Body of pancreas (tissue), 4 donors: ENCODE measurements at regions not wholly inside any gene's neighbourhood (a gene's known extent, or its start where the extent isn't known, plus 50 kb on each side); places are given as distances from the start of the nearest gene placed in this dataset.

Experiments
- ATAC-seq: fragments of 150-250 bp; one replicate; pipeline ENCODE4 v1.9.1; 2016
- DNase-seq, 4 donors: peaks; one replicate each; pipeline ENCODE4 v3.0.0-alpha.2; 2019
- H3K27ac ChIP-seq, 4 donors: fragments of 200-600 bp; sonication (generic); 1 replicate in 3 of 4; 2 replicates in 1 of 4; pipeline versions ENCODE4 v1.5.1 to v1.6.1; 2016 to 2019; ENCODE audit warnings: mild to moderate bottlenecking in 1 of 4, mixed read lengths in 1 of 4, moderate library complexity in 1 of 4
- H3K27me3 ChIP-seq, 2 donors: fragments of 200-600 bp; sonication (generic); one replicate each; pipeline ENCODE4 v1.6.0; 2016; ENCODE audit warnings: mild to moderate bottlenecking in 1 of 2
- H3K36me3 ChIP-seq, 2 donors: fragments of 200-600 bp; sonication (generic); replicated peaks in 1 of 2; 2 replicates each; pipeline ENCODE4 v1.5.1; 2016; ENCODE audit warnings: low read depth in 2 of 2; ENCODE audit not compliant: insufficient read depth in 1 of 2
- H3K4me1 ChIP-seq: fragments of 200-600 bp; sonication (generic); one replicate; pipeline ENCODE4 v1.6.0; 2016
- H3K4me3 ChIP-seq, 2 donors: fragments of 200-600 bp; sonication (generic); 1 replicate in 1 of 2; 2 replicates in 1 of 2; pipeline ENCODE4 v1.5.1; 2016 to 2019
- H3K9me3 ChIP-seq, 3 donors: fragments of 200-600 bp; sonication (generic); 1 replicate in 2 of 3; 2 replicates in 1 of 3; pipeline ENCODE4 v1.5.1; 2016
- POLR2A ChIP-seq, 3 donors: fragments of 450-650 bp; IDR thresholded peaks; one replicate each; pipeline ENCODE4 v1.6.1; 2016; ENCODE audit warnings: antibody characterized with exemption in 3 of 3, mild to moderate bottlenecking in 2 of 3
- WGBS, 2 donors: methylation state at CpG; one replicate each; pipeline ENCODE4 v1.1.5; 2017; 5-methylcytosine and 5-hydroxymethylcytosine counted together
- intact Hi-C: fragments of 100-400 bp; cut with DNase I; formaldehyde crosslinking; loops from one replicate; pipeline ENCODE4 v1.15.1; 2023
- TF ChIP-seq, protein P1 (sequence below), 7 experiments: fragments of 450-650 bp in 4 of 7; fragments of 200-600 bp in 3 of 7; sonication (generic) in 3 of 7; IDR thresholded peaks; one replicate each; pipeline ENCODE4 v1.5.1; 2016 to 2019; ENCODE audit warnings: antibody characterized with exemption in 7 of 7

DNA sequence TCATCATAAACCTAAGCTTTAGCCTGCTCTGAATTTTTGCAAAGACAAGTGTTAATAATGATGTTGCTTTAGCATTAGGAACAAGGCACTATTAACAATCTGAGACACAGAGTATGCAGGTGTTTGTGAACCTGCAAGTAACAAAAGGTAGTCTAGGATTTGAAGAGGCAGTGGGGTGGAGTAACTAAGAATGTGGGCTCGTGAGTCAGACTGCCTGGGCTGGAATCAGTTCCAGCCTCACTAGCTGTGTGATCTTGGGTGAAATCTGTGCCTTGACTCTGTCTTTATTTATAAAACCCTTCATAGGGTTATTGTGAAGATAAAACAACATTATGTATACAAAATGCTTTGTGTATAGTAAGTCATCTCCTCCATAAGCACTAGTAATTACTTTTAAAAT lies 610.6 kb upstream of the CFAP20DC start:
- ATAC-seq (no peak), DNase-seq (no peak)
- Histone ChIP-seq H3K4me3 (no peak overlapping the region), H3K27ac (no peak overlapping the region), H3K36me3 (no peaks in the 10 kb centered on the region), H3K4me1 (peaks cover 8% of the 10 kb centered on the region), H3K9me3 (no peaks in the 10 kb centered on the region), H3K27me3 (no peaks in the 10 kb centered on the region)
- TF ChIP-seq, protein P1, sequence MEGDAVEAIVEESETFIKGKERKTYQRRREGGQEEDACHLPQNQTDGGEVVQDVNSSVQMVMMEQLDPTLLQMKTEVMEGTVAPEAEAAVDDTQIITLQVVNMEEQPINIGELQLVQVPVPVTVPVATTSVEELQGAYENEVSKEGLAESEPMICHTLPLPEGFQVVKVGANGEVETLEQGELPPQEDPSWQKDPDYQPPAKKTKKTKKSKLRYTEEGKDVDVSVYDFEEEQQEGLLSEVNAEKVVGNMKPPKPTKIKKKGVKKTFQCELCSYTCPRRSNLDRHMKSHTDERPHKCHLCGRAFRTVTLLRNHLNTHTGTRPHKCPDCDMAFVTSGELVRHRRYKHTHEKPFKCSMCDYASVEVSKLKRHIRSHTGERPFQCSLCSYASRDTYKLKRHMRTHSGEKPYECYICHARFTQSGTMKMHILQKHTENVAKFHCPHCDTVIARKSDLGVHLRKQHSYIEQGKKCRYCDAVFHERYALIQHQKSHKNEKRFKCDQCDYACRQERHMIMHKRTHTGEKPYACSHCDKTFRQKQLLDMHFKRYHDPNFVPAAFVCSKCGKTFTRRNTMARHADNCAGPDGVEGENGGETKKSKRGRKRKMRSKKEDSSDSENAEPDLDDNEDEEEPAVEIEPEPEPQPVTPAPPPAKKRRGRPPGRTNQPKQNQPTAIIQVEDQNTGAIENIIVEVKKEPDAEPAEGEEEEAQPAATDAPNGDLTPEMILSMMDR (IDR thresholded peaks at IDR 0.05), result no peak
- no peak for TF ChIP-seq POLR2A (IDR thresholded peaks at IDR 0.05)
- intact Hi-C loops, result no loop called here
- WGBS, 2 donors, result 42 to 55% methylated on average over 1 of the region's 1 CpG

DNA sequence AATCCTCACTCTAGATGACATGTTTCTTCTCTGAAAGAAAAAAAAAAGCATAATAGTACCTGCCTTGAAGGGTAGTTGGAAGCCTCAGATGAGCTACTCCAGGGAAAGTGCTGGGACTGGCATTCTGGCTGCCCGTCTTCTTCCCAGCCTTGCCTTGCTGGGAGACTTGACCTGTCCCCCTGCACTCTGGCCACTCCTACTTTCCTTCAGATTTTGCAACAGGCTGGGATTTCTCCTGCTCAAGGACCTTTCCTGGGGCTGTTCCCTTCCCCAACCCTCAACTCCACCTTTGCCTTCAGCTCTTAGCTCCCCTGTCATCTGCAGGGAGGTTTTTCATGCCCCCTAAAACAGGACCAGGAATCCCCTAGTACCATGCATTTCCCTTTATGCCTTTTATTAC lies 609.9 kb upstream of the CFAP20DC start:
- TF ChIP-seq POLR2A (IDR thresholded peaks at IDR 0.05), result no peak
- TF ChIP-seq, protein P1 (IDR thresholded peaks at IDR 0.05), result no peak
- no peaks in the 10 kb centered on the region for H3K9me3 ChIP-seq
- H3K4me3 ChIP-seq, result no peak overlapping the region
- H3K4me1 ChIP-seq, result peaks cover 6% of the 10 kb centered on the region
- ATAC-seq (no peak), DNase-seq (no peak)
- 71 to 92% methylated on average over 1 of the region's 1 CpG for WGBS, 2 donors
- no peaks in the 10 kb centered on the region for H3K36me3 ChIP-seq
- no peak overlapping the region for H3K27ac ChIP-seq
- intact Hi-C loops, result no loop called here
- H3K27me3 ChIP-seq, result no peaks in the 10 kb centered on the region

DNA sequence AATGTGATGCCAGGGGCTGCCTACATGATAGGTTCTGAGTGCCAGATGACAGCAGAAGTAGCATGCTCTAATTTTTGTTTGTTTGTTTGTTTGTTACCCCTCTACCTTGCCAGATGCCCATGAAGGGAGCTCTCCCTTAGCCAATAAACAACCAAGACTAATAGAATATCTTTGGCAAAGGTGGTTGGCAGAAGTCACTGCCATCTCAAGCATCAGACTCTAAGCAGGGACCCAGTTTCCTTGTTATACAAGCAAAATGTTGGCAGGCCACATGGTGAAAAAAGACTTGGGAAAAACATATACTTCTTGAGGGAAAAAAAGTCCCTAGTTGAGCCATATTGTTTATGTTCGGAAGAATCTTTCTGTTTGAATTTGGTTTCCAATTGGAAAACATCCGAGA lies 609.0 kb upstream of the CFAP20DC start:
- Histone ChIP-seq H3K36me3 (no peaks in the 10 kb centered on the region), H3K4me1 (peaks cover 3% of the 10 kb centered on the region), H3K4me3 (no peak overlapping the region), H3K27me3 (no peaks in the 10 kb centered on the region), H3K27ac (no peak overlapping the region), H3K9me3 (no peaks in the 10 kb centered on the region)
- ATAC-seq (no peak), DNase-seq (no peak)
- no peak for TF ChIP-seq POLR2A (IDR thresholded peaks at IDR 0.05)
- WGBS, 2 donors, result 83 to 88% methylated on average over 2 of the region's 2 CpGs
- intact Hi-C loops, result no loop called here

DNA sequence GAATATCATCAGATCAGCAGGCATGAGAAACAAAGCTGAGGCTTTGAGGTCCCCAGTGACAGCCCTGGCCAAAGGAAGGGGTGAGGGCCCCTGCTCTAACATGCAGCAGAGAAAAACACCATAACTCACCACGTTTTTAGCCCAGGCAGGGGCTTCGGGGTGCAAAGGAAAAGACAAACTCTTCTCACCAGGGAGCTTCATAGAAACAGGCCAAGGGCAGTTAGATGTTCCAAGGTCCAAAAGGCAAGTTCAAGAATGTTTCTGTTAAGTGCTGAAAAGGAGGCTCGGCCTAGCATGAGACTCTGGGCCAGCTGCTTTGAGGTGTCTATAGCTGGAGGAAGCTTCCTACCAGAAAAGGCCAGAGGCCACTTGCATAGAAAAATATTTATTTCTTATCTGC lies 608.4 kb upstream of the CFAP20DC start:
- Histone ChIP-seq H3K9me3 (no peaks in the 10 kb centered on the region), H3K4me3 (no peak overlapping the region), H3K36me3 (no peaks in the 10 kb centered on the region), H3K4me1 (peaks cover 5% of the 10 kb centered on the region), H3K27ac (no peak overlapping the region), H3K27me3 (no peaks in the 10 kb centered on the region)
- TF ChIP-seq, protein P1 (IDR thresholded peaks at IDR 0.05), result no peak
- TF ChIP-seq POLR2A (IDR thresholded peaks at IDR 0.05), result no peak
- intact Hi-C loops, result no loop called here
- WGBS, 2 donors, result 66 to 82% methylated on average over 3 of the region's 3 CpGs
- ATAC-seq (no peak), DNase-seq (no peak)

DNA sequence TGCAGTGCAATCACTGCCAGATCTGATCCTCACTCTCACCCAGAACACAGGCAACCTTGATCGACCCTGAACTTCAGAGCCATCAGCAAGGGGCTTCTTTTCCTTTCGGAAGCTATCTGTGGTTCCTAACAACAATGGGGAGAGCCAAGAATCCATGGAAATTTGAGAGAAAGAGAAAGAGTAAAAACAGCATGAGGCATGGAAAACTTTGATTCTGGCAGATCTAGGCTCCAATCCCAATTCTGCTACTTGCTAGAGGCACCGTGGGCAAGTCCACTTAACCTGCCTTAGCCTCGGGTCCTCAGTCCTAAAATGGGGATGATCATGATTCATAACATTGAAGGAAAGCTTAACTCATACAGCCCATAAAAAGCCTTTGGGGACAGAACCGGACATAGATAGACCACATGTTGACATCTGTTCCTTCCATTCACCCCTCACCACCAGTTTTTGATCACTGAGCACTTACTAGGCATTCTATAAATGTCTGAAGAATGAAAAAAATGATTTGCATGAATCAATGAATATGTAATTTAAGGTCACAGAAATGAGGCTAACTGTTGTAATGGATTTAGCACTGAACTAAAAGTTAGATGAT lies 605.7 kb upstream of the CFAP20DC start:
- no peaks in the 10 kb centered on the region for H3K27me3 ChIP-seq
- intact Hi-C loops, result no loop called here
- peaks cover 5% of the 10 kb centered on the region for H3K4me1 ChIP-seq
- DNase-seq, result no peak
- 72% methylated on average over 5 of the region's 5 CpGs for WGBS, 2 donors
- no peak overlapping the region for H3K27ac ChIP-seq
- no peak overlapping the region for H3K4me3 ChIP-seq
- no peak for TF ChIP-seq POLR2A (IDR thresholded peaks at IDR 0.05)
- TF ChIP-seq, protein P1 (IDR thresholded peaks at IDR 0.05), result no peak
- ATAC-seq, result no peak
- no peaks in the 10 kb centered on the region for H3K9me3 ChIP-seq
- H3K36me3 ChIP-seq, result no peaks in the 10 kb centered on the region
